Ascending aorta (tissue), 2 donors: ENCODE measurements at regions not wholly inside any gene's neighbourhood (a gene's known extent, or its start where the extent isn't known, plus 50 kb on each side); places are given as distances from the start of the nearest gene placed in this dataset.

Experiments used
- DNase-seq, 2 donors: peaks; one replicate each; pipeline ENCODE4 v3.0.0-alpha.2; 2019; ENCODE audit warnings: low spot score in 2 of 2
- H3K27ac ChIP-seq, 2 donors: fragments of 200-600 bp; sonication (generic); one replicate each; pipeline ENCODE4 v1.5.1; 2016 to 2017; ENCODE audit warnings: mild to moderate bottlenecking in 1 of 2
- H3K27me3 ChIP-seq: fragments of 200-600 bp; sonication (generic); one replicate; pipeline ENCODE4 v1.5.1; 2017
- H3K36me3 ChIP-seq, 2 donors: fragments of 200-600 bp; sonication (generic); one replicate each; pipeline ENCODE4 v1.5.1; 2016
- H3K4me1 ChIP-seq, 2 donors: fragments of 200-600 bp; sonication (generic); one replicate each; pipeline ENCODE4 v1.5.1; 2016 to 2017; ENCODE audit warnings: mild to moderate bottlenecking in 1 of 2
- H3K4me3 ChIP-seq, 2 donors: fragments of 200-600 bp; sonication (generic); one replicate each; pipeline ENCODE4 v1.5.1; 2016 to 2017; ENCODE audit warnings: mild to moderate bottlenecking in 1 of 2
- H3K9me3 ChIP-seq, 2 donors: fragments of 200-600 bp; sonication (generic); one replicate each; pipeline ENCODE4 v1.5.1; 2016
- CTCF ChIP-seq, 3 experiments: fragments of 200-600 bp in 2 of 3; fragments of 450-650 bp in 1 of 3; sonication (generic) in 2 of 3; IDR thresholded peaks; one replicate each; pipeline ENCODE4 v1.5.1; 2016 to 2019; ENCODE audit warnings: antibody characterized with exemption in 3 of 3, mild to moderate bottlenecking in 1 of 3, moderate library complexity in 1 of 3
- intact Hi-C: fragments of 100-400 bp; cut with DNase I; formaldehyde crosslinking; loops from one replicate; pipeline ENCODE4 v1.15.1; 2023

- Histone ChIP-seq H3K27me3 (no peaks in the 10 kb centered on the region), H3K4me3 (no peak overlapping the region), H3K9me3 (peaks cover 0 to 5% of the 10 kb centered on the region in 2 donors), H3K4me1 (peaks cover 0 to 3% of the 10 kb centered on the region in 2 donors), H3K27ac (no peak overlapping the region), H3K36me3 (no peaks in the 10 kb centered on the region)
- intact Hi-C loops = no loop called here
- DNase-seq = no peak
- no peak for TF ChIP-seq CTCF (IDR thresholded peaks at IDR 0.05)
Measured at GRCh38 chr5:68086439-68086838, 129.1 kb upstream of the PIK3R1 start.

- H3K27me3 ChIP-seq = no peaks in the 10 kb centered on the region
- TF ChIP-seq CTCF (IDR thresholded peaks at IDR 0.05) = no peak
- no peaks in the 10 kb centered on the region for H3K9me3 ChIP-seq
- intact Hi-C loops = no loop called here
- no peak overlapping the region for H3K27ac ChIP-seq
- peaks cover 0 to 3% of the 10 kb centered on the region in 2 donors for H3K4me1 ChIP-seq
- H3K4me3 ChIP-seq = no peak overlapping the region
- no peaks in the 10 kb centered on the region for H3K36me3 ChIP-seq
- DNase-seq = no peak
Measured at GRCh38 chr5:68084396-68084795, 131.2 kb upstream of the PIK3R1 start.

- no peak overlapping the region for H3K27ac ChIP-seq
- intact Hi-C loops = no loop called here
- H3K27me3 ChIP-seq = no peaks in the 10 kb centered on the region
- H3K4me1 ChIP-seq = no peaks in the 10 kb centered on the region
- no peaks in the 10 kb centered on the region for H3K36me3 ChIP-seq
- H3K4me3 ChIP-seq = no peak overlapping the region
- H3K9me3 ChIP-seq = no peaks in the 10 kb centered on the region
- no peak for DNase-seq
- TF ChIP-seq CTCF (IDR thresholded peaks at IDR 0.05) = no peak
Measured at GRCh38 chr5:68080282-68081050, 135.1 kb upstream of the PIK3R1 start.

GRCh38 chr5:68077349-68077894 lies 138.1 kb upstream of the PIK3R1 start:
- Histone ChIP-seq H3K27ac (no peak overlapping the region), H3K4me1 (no peaks in the 10 kb centered on the region), H3K4me3 (no peak overlapping the region), H3K36me3 (no peaks in the 10 kb centered on the region), H3K9me3 (no peaks in the 10 kb centered on the region), H3K27me3 (no peaks in the 10 kb centered on the region)
- TF ChIP-seq CTCF (IDR thresholded peaks at IDR 0.05) = no peak
- no peak for DNase-seq
- intact Hi-C loops = no loop called here

GRCh38 chr5:68074633-68075032 lies 140.9 kb upstream of the PIK3R1 start:
- TF ChIP-seq CTCF (IDR thresholded peaks at IDR 0.05) = no peak
- no peaks in the 10 kb centered on the region for H3K36me3 ChIP-seq
- no peak for DNase-seq
- no peaks in the 10 kb centered on the region for H3K27me3 ChIP-seq
- no peak overlapping the region for H3K4me3 ChIP-seq
- no peaks in the 10 kb centered on the region for H3K9me3 ChIP-seq
- H3K4me1 ChIP-seq = no peaks in the 10 kb centered on the region
- H3K27ac ChIP-seq = no peak overlapping the region
- intact Hi-C loops = no loop called here
